Activated CD8-positive, alpha-beta T cell treated with anti-CD3 and anti-CD28 coated beads for 36 hours (primary cell): ENCODE measurements at regions not wholly inside any gene's neighbourhood (a gene's known extent, or its start where the extent isn't known, plus 50 kb on each side); places are given as distances from the start of the nearest gene placed in this dataset.

Experiments used
- ATAC-seq: fragments of 200-7000 bp; cut with Tn5 transposase; one replicate; pipeline ENCODE4 v1.10.0; 2021; ENCODE audit warnings: mild to moderate bottlenecking, moderate library complexity
- CTCF ChIA-PET: fragments of 350-600 bp; sonication (Branson Sonifier 250); formaldehyde crosslinking; loops from one replicate; lab custom pipeline; 2021; ENCODE audit warnings: antibody characterized with exemption; lab: Charles Lee
- POLR2A ChIA-PET: fragments of 350-600 bp; sonication (Branson Sonifier 250); formaldehyde crosslinking; loops from one replicate; lab custom pipeline; 2021; ENCODE audit warnings: antibody characterized with exemption; lab: Charles Lee
- DNase-seq: peaks from one replicate; pipeline ENCODE4 v3.0.0-alpha.2; 2020
- H3K27ac Mint-ChIP-seq: one replicate; pipeline ENCODE4 v1.8.0; 2021; ENCODE audit warnings: mild to moderate bottlenecking, mixed read lengths
- H3K27me3 Mint-ChIP-seq: one replicate; pipeline ENCODE4 v1.8.0; 2021; ENCODE audit warnings: mixed read lengths
- H3K36me3 Mint-ChIP-seq: one replicate; pipeline ENCODE4 v1.8.0; 2021; ENCODE audit warnings: low read depth, mixed read lengths
- H3K4me1 Mint-ChIP-seq: one replicate; pipeline ENCODE4 v1.8.0; 2021; ENCODE audit warnings: low read depth, mixed read lengths
- H3K4me3 Mint-ChIP-seq: one replicate; pipeline ENCODE4 v1.8.0; 2021; ENCODE audit warnings: mild to moderate bottlenecking, moderate library complexity, mixed read lengths
- H3K9me3 Mint-ChIP-seq: one replicate; pipeline ENCODE4 v1.8.0; 2021; ENCODE audit warnings: mixed read lengths
- intact Hi-C: fragments of 100-400 bp; cut with micrococcal nuclease; formaldehyde crosslinking; loops from one replicate; pipeline ENCODE4 v1.10.0; 2022
- TF ChIP-seq, protein P1 (sequence below): fragments of 200-600 bp; IDR thresholded peaks from one replicate; pipeline ENCODE4 v1.8.0; 2022; ENCODE audit warnings: antibody characterized with exemption, mild to moderate bottlenecking

GRCh38 chr15:39357480-39358268 is 223.2 kb upstream of the THBS1 start:
- DNase-seq (no peak), ATAC-seq (no peak)
- no peak overlapping the region for H3K4me3 Mint-ChIP-seq
- H3K4me1 Mint-ChIP-seq = no peaks in the 10 kb centered on the region
- POLR2A ChIA-PET = no interaction called here
- CTCF ChIA-PET = interaction anchor here (0.8 kb wide), 1 partner anchor 20 kb away, joined by 3 read pairs; no protein-coding TSS in a partner anchor
- TF ChIP-seq, protein P1, sequence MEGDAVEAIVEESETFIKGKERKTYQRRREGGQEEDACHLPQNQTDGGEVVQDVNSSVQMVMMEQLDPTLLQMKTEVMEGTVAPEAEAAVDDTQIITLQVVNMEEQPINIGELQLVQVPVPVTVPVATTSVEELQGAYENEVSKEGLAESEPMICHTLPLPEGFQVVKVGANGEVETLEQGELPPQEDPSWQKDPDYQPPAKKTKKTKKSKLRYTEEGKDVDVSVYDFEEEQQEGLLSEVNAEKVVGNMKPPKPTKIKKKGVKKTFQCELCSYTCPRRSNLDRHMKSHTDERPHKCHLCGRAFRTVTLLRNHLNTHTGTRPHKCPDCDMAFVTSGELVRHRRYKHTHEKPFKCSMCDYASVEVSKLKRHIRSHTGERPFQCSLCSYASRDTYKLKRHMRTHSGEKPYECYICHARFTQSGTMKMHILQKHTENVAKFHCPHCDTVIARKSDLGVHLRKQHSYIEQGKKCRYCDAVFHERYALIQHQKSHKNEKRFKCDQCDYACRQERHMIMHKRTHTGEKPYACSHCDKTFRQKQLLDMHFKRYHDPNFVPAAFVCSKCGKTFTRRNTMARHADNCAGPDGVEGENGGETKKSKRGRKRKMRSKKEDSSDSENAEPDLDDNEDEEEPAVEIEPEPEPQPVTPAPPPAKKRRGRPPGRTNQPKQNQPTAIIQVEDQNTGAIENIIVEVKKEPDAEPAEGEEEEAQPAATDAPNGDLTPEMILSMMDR = no peak
- intact Hi-C loops = no loop called here
- peaks cover 1% of the 10 kb centered on the region for H3K27me3 Mint-ChIP-seq
- H3K27ac Mint-ChIP-seq = no peak overlapping the region
- H3K36me3 Mint-ChIP-seq = no peaks in the 10 kb centered on the region
- no peaks in the 10 kb centered on the region for H3K9me3 Mint-ChIP-seq

GRCh38 chr15:39358441-39359041 is 222.3 kb upstream of the THBS1 start:
- H3K27ac Mint-ChIP-seq = no peak overlapping the region
- CTCF ChIA-PET = interaction anchor here (0.8 kb wide), 1 partner anchor 21 kb away, joined by 3 read pairs; no protein-coding TSS in a partner anchor
- intact Hi-C loops = no loop called here
- DNase-seq (peak; percentile 3), ATAC-seq (no peak)
- no peak overlapping the region for H3K4me3 Mint-ChIP-seq
- no peaks in the 10 kb centered on the region for H3K36me3 Mint-ChIP-seq
- no peaks in the 10 kb centered on the region for H3K9me3 Mint-ChIP-seq
- H3K27me3 Mint-ChIP-seq = peaks cover 2% of the 10 kb centered on the region
- POLR2A ChIA-PET = no interaction called here
- no peaks in the 10 kb centered on the region for H3K4me1 Mint-ChIP-seq
- TF ChIP-seq, protein P1 = no peak

GRCh38 chr15:39359771-39360170 is 221.1 kb upstream of the THBS1 start:
- ChIA-PET CTCF (no interaction called here), POLR2A (no interaction called here)
- no peak overlapping the region for H3K4me3 Mint-ChIP-seq
- no peaks in the 10 kb centered on the region for H3K4me1 Mint-ChIP-seq
- TF ChIP-seq, protein P1 = no peak
- no peaks in the 10 kb centered on the region for H3K36me3 Mint-ChIP-seq
- DNase-seq = no peak
- H3K27me3 Mint-ChIP-seq = peaks cover 2% of the 10 kb centered on the region
- H3K27ac Mint-ChIP-seq = no peak overlapping the region
- no peaks in the 10 kb centered on the region for H3K9me3 Mint-ChIP-seq
- ATAC-seq = no peak
- intact Hi-C loops = no loop called here

GRCh38 chr15:39360452-39360851 is 220.4 kb upstream of the THBS1 start:
- ATAC-seq (no peak), DNase-seq (no peak)
- ChIA-PET POLR2A (no interaction called here), CTCF (no interaction called here)
- TF ChIP-seq, protein P1 = no peak
- no peaks in the 10 kb centered on the region for H3K4me1 Mint-ChIP-seq
- no peaks in the 10 kb centered on the region for H3K36me3 Mint-ChIP-seq
- no peak overlapping the region for H3K27ac Mint-ChIP-seq
- peaks cover 2% of the 10 kb centered on the region for H3K27me3 Mint-ChIP-seq
- intact Hi-C loops = no loop called here
- H3K9me3 Mint-ChIP-seq = no peaks in the 10 kb centered on the region
- H3K4me3 Mint-ChIP-seq = no peak overlapping the region

- no peaks in the 10 kb centered on the region for H3K36me3 Mint-ChIP-seq
- ChIA-PET POLR2A (no interaction called here), CTCF (no interaction called here)
- H3K27me3 Mint-ChIP-seq = peaks cover 2% of the 10 kb centered on the region
- no peak overlapping the region for H3K27ac Mint-ChIP-seq
- DNase-seq (no peak), ATAC-seq (no peak)
- no peaks in the 10 kb centered on the region for H3K9me3 Mint-ChIP-seq
- no peaks in the 10 kb centered on the region for H3K4me1 Mint-ChIP-seq
- intact Hi-C loops = no loop called here
- TF ChIP-seq, protein P1 = no peak
- H3K4me3 Mint-ChIP-seq = no peak overlapping the region
Observed at GRCh38 chr15:39361497-39361896, 219.4 kb upstream of the THBS1 start.
